GM23248 (cell line): ENCODE measurements at regions not wholly inside any gene's neighbourhood (a gene's known extent, or its start where the extent isn't known, plus 50 kb on each side); places are given as distances from the start of the nearest gene placed in this dataset.

Experiments used
- DNase-seq: peaks from one replicate; pipeline ENCODE4 v3.0.0-alpha.2; 2015
- H2AFZ ChIP-seq: fragments of 200-600 bp; sonication (generic); 2 replicates; pipeline ENCODE4 v1.6.1; 2016; ENCODE audit warnings: antibody characterized with exemption
- H3F3A ChIP-seq: fragments of 200-600 bp; sonication (generic); 2 replicates; pipeline ENCODE4 v1.6.1; 2016; ENCODE audit warnings: mild to moderate bottlenecking, antibody characterized with exemption, mixed run types; ENCODE audit not compliant: insufficient read depth
- H3K27ac ChIP-seq: fragments of 200-600 bp; sonication (generic); 2 replicates; pipeline ENCODE4 v1.5.1; 2016; ENCODE audit warnings: mild to moderate bottlenecking
- H3K27me3 ChIP-seq: fragments of 200-600 bp; sonication (generic); replicated peaks from 2 replicates; pipeline ENCODE4 v1.6.1; 2016; ENCODE audit warnings: mild to moderate bottlenecking; ENCODE audit not compliant: insufficient read depth
- H3K36me3 ChIP-seq: fragments of 200-600 bp; sonication (generic); 2 replicates; pipeline ENCODE4 v1.6.1; 2016; ENCODE audit warnings: low read depth, mild to moderate bottlenecking
- H3K4me1 ChIP-seq: fragments of 200-600 bp; sonication (generic); 2 replicates; pipeline ENCODE4 v1.6.1; 2016; ENCODE audit warnings: mild to moderate bottlenecking; ENCODE audit not compliant: insufficient read depth
- H3K4me2 ChIP-seq: fragments of 200-600 bp; sonication (generic); one replicate; pipeline ENCODE4 v1.6.1; 2016; ENCODE audit warnings: mild to moderate bottlenecking; ENCODE audit not compliant: unreplicated experiment
- H3K4me3 ChIP-seq: fragments of 200-600 bp; sonication (generic); 2 replicates; pipeline ENCODE4 v1.5.1; 2016; ENCODE audit warnings: mild to moderate bottlenecking
- H3K79me2 ChIP-seq: fragments of 200-600 bp; sonication (generic); 2 replicates; pipeline ENCODE4 v1.6.1; 2016; ENCODE audit warnings: mild to moderate bottlenecking; ENCODE audit not compliant: insufficient read depth
- H3K9ac ChIP-seq: fragments of 200-600 bp; sonication (generic); 2 replicates; pipeline ENCODE4 v1.6.1; 2016; ENCODE audit warnings: mild to moderate bottlenecking
- H3K9me2 ChIP-seq: fragments of 200-600 bp; sonication (generic); 2 replicates; pipeline ENCODE4 v1.6.1; 2016; ENCODE audit warnings: mixed run types, mild to moderate bottlenecking, moderate library complexity; ENCODE audit not compliant: insufficient read depth
- H3K9me3 ChIP-seq: fragments of 200-600 bp; sonication (generic); one replicate; pipeline ENCODE4 v1.6.1; 2017; ENCODE audit warnings: low read depth
- H4K20me1 ChIP-seq: fragments of 200-600 bp; sonication (generic); 2 replicates; pipeline ENCODE4 v1.6.0; 2016; ENCODE audit not compliant: insufficient read depth
- EZH2 ChIP-seq: fragments of 200-600 bp; sonication (generic); IDR thresholded peaks from 2 replicates; pipeline ENCODE4 v1.6.1; 2018; ENCODE audit warnings: antibody characterized with exemption, mild to moderate bottlenecking; ENCODE audit not compliant: insufficient read depth, poor library complexity, severe bottlenecking
- EZH2phosphoT487 ChIP-seq: fragments of 200-600 bp; sonication (generic); IDR thresholded peaks from 2 replicates; pipeline ENCODE4 v1.6.1; 2018; ENCODE audit warnings: antibody characterized with exemption, moderate library complexity, mild to moderate bottlenecking, low read depth; ENCODE audit not compliant: insufficient read depth
- WGBS, 2 experiments: methylation state at CpG; one replicate each; pipeline ENCODE4 v1.1.6; 2015 to 2017; ENCODE audit warnings: low lambda C conversion rate in 2 of 2, low coverage in 1 of 2; ENCODE audit errors: missing lambda C conversion rate in 2 of 2; 5-methylcytosine and 5-hydroxymethylcytosine counted together
- in situ Hi-C: fragments of 300-500 bp; cut with MboI; formaldehyde crosslinking; loops from 2 replicates; pipeline ENCODE4 v1.15.0; 2020

DNA sequence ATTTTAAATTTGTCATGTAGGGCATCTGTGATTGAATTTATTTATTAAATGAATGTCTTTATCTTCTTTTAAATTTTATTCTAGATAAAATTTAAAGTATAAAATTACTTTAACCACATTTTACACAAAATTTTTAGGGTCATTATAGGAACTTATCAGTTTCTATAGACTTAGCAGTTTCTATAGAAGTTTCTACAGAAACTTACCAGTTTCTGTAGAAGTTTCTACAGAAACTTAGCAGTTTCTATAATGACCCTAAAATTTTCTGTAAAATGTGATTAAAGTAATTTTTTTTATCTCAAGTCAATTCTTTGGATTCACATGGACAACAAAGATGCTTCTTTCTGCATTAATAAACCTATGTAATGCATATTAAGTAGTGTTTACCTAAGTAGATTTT is 565.9 kb upstream of the TECRL start:
- Histone ChIP-seq H3K4me1 (no peaks in the 10 kb centered on the region), H3F3A (no peaks in the 10 kb centered on the region), H2AFZ (no peak overlapping the region), H3K9me3 (no peaks in the 10 kb centered on the region), H3K4me3 (no peak overlapping the region), H3K79me2 (no peaks in the 10 kb centered on the region), H3K9me2 (no peaks in the 10 kb centered on the region), H3K36me3 (no peaks in the 10 kb centered on the region), H3K27me3 (no peaks in the 10 kb centered on the region), H3K4me2 (no peak overlapping the region), H4K20me1 (no peaks in the 10 kb centered on the region), H3K27ac (no peak overlapping the region), H3K9ac (no peak overlapping the region)
- in situ Hi-C loops, result no loop called here
- no peak for DNase-seq
- no peak for TF ChIP-seq EZH2
- no peak for TF ChIP-seq EZH2phosphoT487

DNA sequence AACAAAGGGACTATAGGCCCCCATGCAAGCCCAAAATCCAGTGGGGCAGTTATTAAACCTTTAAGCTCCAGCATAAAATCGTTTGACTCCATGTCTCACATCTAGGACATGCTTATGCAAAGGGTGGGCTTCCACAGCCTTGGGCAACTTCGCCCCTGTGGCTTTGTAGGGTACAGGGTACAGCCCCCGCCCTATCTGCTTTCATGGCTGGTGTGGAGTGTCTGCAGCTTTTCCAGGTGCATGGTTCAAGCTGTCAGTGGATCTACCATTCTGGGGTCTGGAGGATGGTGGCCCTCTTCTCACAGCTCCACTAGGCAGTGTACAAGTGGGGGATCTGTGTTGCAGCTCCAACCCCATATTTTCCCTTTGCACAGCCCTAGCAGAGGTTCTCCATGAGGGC is 559.8 kb upstream of the TECRL start:
- no peak for TF ChIP-seq EZH2
- no peak for TF ChIP-seq EZH2phosphoT487
- Histone ChIP-seq H2AFZ (no peak overlapping the region), H3K4me3 (no peak overlapping the region), H3K27me3 (no peaks in the 10 kb centered on the region), H3K4me2 (no peak overlapping the region), H3K9me2 (no peaks in the 10 kb centered on the region), H3K4me1 (no peaks in the 10 kb centered on the region), H3K9me3 (no peaks in the 10 kb centered on the region), H3K27ac (no peak overlapping the region), H3K79me2 (no peaks in the 10 kb centered on the region), H3F3A (no peaks in the 10 kb centered on the region), H3K9ac (no peak overlapping the region), H3K36me3 (no peaks in the 10 kb centered on the region), H4K20me1 (no peaks in the 10 kb centered on the region)
- no peak for DNase-seq
- in situ Hi-C loops, result no loop called here
- WGBS, 2 experiments, result 4 to 5% methylated on average over 3 of the region's 3 CpGs

DNA sequence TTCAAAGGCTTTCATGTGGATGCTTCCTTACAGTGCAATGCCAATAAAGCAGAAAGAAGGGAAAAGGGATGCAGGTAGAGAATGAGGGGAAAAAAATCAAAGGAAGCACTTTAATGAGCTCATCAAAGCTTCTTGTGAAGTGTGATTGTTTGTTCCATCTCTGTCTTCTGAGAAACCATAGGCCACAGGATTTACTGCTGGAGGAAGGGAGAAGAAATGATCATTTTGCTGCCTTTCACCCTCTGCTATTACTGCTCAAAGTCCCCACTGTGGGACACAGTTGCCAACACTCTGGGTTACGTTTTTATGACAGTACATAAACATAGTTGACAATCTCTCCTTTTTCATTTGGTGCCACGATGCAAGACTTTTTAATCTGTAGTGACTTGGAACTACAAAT is 558.0 kb upstream of the TECRL start:
- no peaks in the 10 kb centered on the region for H3K79me2 ChIP-seq
- no peaks in the 10 kb centered on the region for H3K9me2 ChIP-seq
- H3K4me2 ChIP-seq, result no peak overlapping the region
- no peaks in the 10 kb centered on the region for H3K27me3 ChIP-seq
- DNase-seq, result no peak
- no peaks in the 10 kb centered on the region for H3F3A ChIP-seq
- TF ChIP-seq EZH2phosphoT487, result no peak
- TF ChIP-seq EZH2, result no peak
- H3K27ac ChIP-seq, result no peak overlapping the region
- no peak overlapping the region for H3K4me3 ChIP-seq
- in situ Hi-C loops, result no loop called here
- H3K4me1 ChIP-seq, result no peaks in the 10 kb centered on the region
- no peak overlapping the region for H3K9ac ChIP-seq
- no peaks in the 10 kb centered on the region for H3K9me3 ChIP-seq
- no peaks in the 10 kb centered on the region for H3K36me3 ChIP-seq
- WGBS, 2 experiments, result 4% methylated on average over 2 of the region's 2 CpGs
- no peak overlapping the region for H2AFZ ChIP-seq
- no peaks in the 10 kb centered on the region for H4K20me1 ChIP-seq

GRCh38 chr4:64960516-64960915 is 551.3 kb upstream of the TECRL start:
- no peaks in the 10 kb centered on the region for H3K9me3 ChIP-seq
- WGBS, 2 experiments, result 12 to 14% methylated on average over 4 of the region's 4 CpGs
- no peaks in the 10 kb centered on the region for H3K27me3 ChIP-seq

GRCh38 chr4:64940698-64941097 is 531.4 kb upstream of the TECRL start:
- DNase-seq, result peak; percentile 1

More at GRCh38 chr4:64960516-64960915, 551.3 kb upstream of the TECRL start:
- no peak for DNase-seq
- H3K79me2 ChIP-seq, result no peaks in the 10 kb centered on the region
- H3K4me3 ChIP-seq, result no peak overlapping the region
- no peak overlapping the region for H3K27ac ChIP-seq
- TF ChIP-seq EZH2phosphoT487 (no peak), EZH2 (no peak)
- no peak overlapping the region for H3K4me2 ChIP-seq
- no peaks in the 10 kb centered on the region for H3K36me3 ChIP-seq
- no peaks in the 10 kb centered on the region for H3K4me1 ChIP-seq
- H4K20me1 ChIP-seq, result no peaks in the 10 kb centered on the region
- in situ Hi-C loops, result no loop called here
- H3K9me2 ChIP-seq, result no peaks in the 10 kb centered on the region
- no peak overlapping the region for H3K9ac ChIP-seq
- no peaks in the 10 kb centered on the region for H3F3A ChIP-seq
- H2AFZ ChIP-seq, result no peak overlapping the region

More at GRCh38 chr4:64940698-64941097, 531.4 kb upstream of the TECRL start:
- Histone ChIP-seq H3K4me3 (no peak overlapping the region), H3K36me3 (no peaks in the 10 kb centered on the region), H3K27ac (no peak overlapping the region), H3K9me2 (no peaks in the 10 kb centered on the region), H3K9ac (no peak overlapping the region), H2AFZ (no peak overlapping the region), H3K4me1 (no peaks in the 10 kb centered on the region), H3K79me2 (no peaks in the 10 kb centered on the region), H3K9me3 (no peaks in the 10 kb centered on the region), H3F3A (no peaks in the 10 kb centered on the region), H4K20me1 (no peaks in the 10 kb centered on the region), H3K27me3 (no peaks in the 10 kb centered on the region), H3K4me2 (no peak overlapping the region)
- TF ChIP-seq EZH2phosphoT487 (no peak), EZH2 (no peak)
- WGBS, 2 experiments, result 11 to 14% methylated on average over 3 of the region's 3 CpGs
- in situ Hi-C loops, result no loop called here
